Kidney (tissue), 13 donors: ENCODE measurements at regions not wholly inside any gene's neighbourhood (a gene's known extent, or its start where the extent isn't known, plus 50 kb on each side); places are given as distances from the start of the nearest gene placed in this dataset.

Experiments
- DNase-seq, 5 donors: peaks; one replicate each; pipeline ENCODE4 v3.0.0-alpha.2; 2013 to 2020
- FAIRE-seq: peaks from 2 replicates; lab custom pipeline; 2012; peaks lifted over from hg19 to GRCh38; lab: Jason Lieb, UNC
- H3K27ac ChIP-seq, 2 donors: one replicate each; pipeline ENCODE4 v1.7.0; 2013; ENCODE audit warnings: low read depth in 2 of 2, low read length in 2 of 2, inconsistent platforms in 1 of 2
- H3K27me3 ChIP-seq: one replicate; pipeline ENCODE4 v1.7.1; 2013; ENCODE audit warnings: low read length, inconsistent platforms; ENCODE audit not compliant: control insufficient read depth, insufficient read depth
- H3K36me3 ChIP-seq, 3 donors: one replicate each; pipeline versions ENCODE4 v1.7.0 to v1.7.1; 2013; ENCODE audit warnings: low read length in 3 of 3, control low read depth in 1 of 3, inconsistent platforms in 1 of 3; ENCODE audit not compliant: insufficient read depth in 3 of 3, control insufficient read depth in 2 of 3
- H3K4me1 ChIP-seq, 3 donors: one replicate each; pipeline versions ENCODE4 v1.7.0 to v1.7.1; 2013; ENCODE audit warnings: low read length in 3 of 3, inconsistent platforms in 1 of 3, low read depth in 1 of 3; ENCODE audit not compliant: control insufficient read depth in 2 of 3, insufficient read depth in 2 of 3
- H3K4me3 ChIP-seq, 3 donors: one replicate each; pipeline versions ENCODE4 v1.7.0 to v1.8.1; 2013; ENCODE audit warnings: low read length in 3 of 3, control low read depth in 1 of 3, inconsistent platforms in 1 of 3
- H3K9ac ChIP-seq, 3 donors: one replicate each; pipeline versions ENCODE4 v1.7.0 to v1.7.1; 2013; ENCODE audit warnings: low read length in 3 of 3, control low read depth in 1 of 3, inconsistent platforms in 1 of 3
- H3K9me3 ChIP-seq, 3 donors: one replicate each; pipeline versions ENCODE4 v1.7.0 to v1.7.1; 2013; ENCODE audit warnings: low read length in 3 of 3, control low read depth in 1 of 3, inconsistent platforms in 1 of 3; ENCODE audit not compliant: control insufficient read depth in 2 of 3, insufficient read depth in 1 of 3
- CTCF ChIP-seq: IDR thresholded peaks from 3 replicates; pipeline ENCODE4 v1.5.1; 2012; ENCODE audit warnings: mild to moderate bottlenecking, moderate library complexity, borderline replicate concordance; ENCODE audit not compliant: insufficient read depth; ENCODE audit errors: extremely low read depth
- intact Hi-C: fragments of 100-400 bp; cut with DNase I; formaldehyde crosslinking; loops from one replicate; pipeline ENCODE4 v1.11.1; 2022
- donor health status: control.
- donor health status: control.
- donor health status: control.
- donor health status: control.
- donor health status: control.
- donor health status: DM: yes; HTN: yes; CAD: no.
- donor health status: Normal renal cell carcinoma (clear cell type).

- Histone ChIP-seq H3K4me3 (no peak overlapping the region), H3K9ac (no peak overlapping the region), H3K27me3 (no peaks in the 10 kb centered on the region), H3K27ac (no peak overlapping the region), H3K9me3 (no peaks in the 10 kb centered on the region), H3K36me3 (no peaks in the 10 kb centered on the region), H3K4me1 (peaks cover 0 to 3% (median 0%) of the 10 kb centered on the region in 3 donors)
- DNase-seq = peak in 2 of 5 donors; percentile 16 to 74
- no peak for FAIRE-seq
- no peak for TF ChIP-seq CTCF
- intact Hi-C loops = no loop called here
Measured at GRCh38 chr13:59247171-59247570, 916.6 kb downstream of the DIAPH3 start.

DNA sequence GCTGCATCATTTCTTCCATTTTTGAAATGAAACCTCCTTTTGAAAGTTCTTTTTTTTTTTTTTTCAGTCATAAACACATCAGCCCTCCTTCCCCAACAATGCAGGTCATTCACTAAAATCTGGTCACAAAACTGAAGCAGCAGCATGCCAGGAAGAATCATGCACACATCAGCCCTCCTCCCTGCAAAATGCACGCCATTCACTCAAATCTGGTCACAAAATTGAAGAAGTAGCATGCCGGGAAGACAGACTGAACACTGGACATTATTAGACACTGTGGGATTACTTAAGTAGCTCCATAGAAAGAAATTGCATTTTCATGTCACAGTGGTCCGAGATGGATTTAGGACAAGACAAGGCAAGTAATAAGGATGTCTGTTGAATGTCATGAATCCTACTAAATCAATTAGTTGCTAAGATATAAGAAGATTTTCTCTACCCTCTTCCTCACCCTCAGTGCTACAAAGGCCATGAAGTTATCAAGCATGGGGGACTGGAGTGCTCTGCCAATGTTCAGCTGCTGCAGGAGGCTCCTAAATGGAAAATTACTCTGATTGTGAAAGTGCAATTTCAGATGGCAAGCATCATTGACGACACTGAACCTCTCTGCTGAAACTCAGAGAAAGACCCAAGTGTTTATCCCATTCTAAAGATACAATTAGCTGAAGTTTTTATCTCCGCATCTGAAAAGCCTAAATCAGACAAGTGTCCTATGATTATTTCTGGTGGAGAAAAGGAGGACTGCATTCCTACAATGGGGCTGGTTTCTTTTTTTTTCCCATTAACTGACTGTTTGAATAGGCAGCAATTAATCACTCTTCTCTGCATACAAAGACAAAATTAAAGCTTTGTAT, 913.2 kb downstream of the DIAPH3 start:
- Histone ChIP-seq H3K27ac (no peak overlapping the region), H3K4me1 (no peaks in the 10 kb centered on the region), H3K9me3 (no peaks in the 10 kb centered on the region), H3K9ac (no peak overlapping the region), H3K4me3 (no peak overlapping the region), H3K36me3 (no peaks in the 10 kb centered on the region), H3K27me3 (no peaks in the 10 kb centered on the region)
- TF ChIP-seq CTCF = no peak
- no peak for DNase-seq
- intact Hi-C loops = no loop called here
- no peak for FAIRE-seq

GRCh38 chr13:59259165-59260000, 904.3 kb downstream of the DIAPH3 start:
- no peak overlapping the region for H3K9ac ChIP-seq
- no peaks in the 10 kb centered on the region for H3K27me3 ChIP-seq
- no peaks in the 10 kb centered on the region for H3K9me3 ChIP-seq
- H3K4me1 ChIP-seq = no peaks in the 10 kb centered on the region
- no peak for FAIRE-seq
- H3K4me3 ChIP-seq = no peak overlapping the region
- DNase-seq = peak in 1 of 5 donors; percentile 17
- H3K27ac ChIP-seq = no peak overlapping the region
- intact Hi-C loops = no loop called here
- H3K36me3 ChIP-seq = no peaks in the 10 kb centered on the region
- no peak for TF ChIP-seq CTCF
